Right lobe of liver (tissue), 6 donors: ENCODE measurements at regions not wholly inside any gene's neighbourhood (a gene's known extent, or its start where the extent isn't known, plus 50 kb on each side); places are given as distances from the start of the nearest gene placed in this dataset.
A peak's percentile ranks its signal among the peaks of the same experiment; 100 is the strongest.

Experiments used
- ATAC-seq, 4 donors: fragments of 200-7000 bp; cut with Tn5 transposase; one replicate each; pipeline ENCODE4 v1.9.1; 2020; ENCODE audit warnings: mild to moderate bottlenecking in 4 of 4, moderate library complexity in 4 of 4
- DNase-seq, 3 donors: peaks; one replicate each; pipeline ENCODE4 v3.0.0-alpha.2; 2020
- H3K27ac ChIP-seq, 3 donors: fragments of 200-600 bp; one replicate each; pipeline ENCODE4 v1.8.0; 2022
- H3K27me3 ChIP-seq, 2 donors: fragments of 200-600 bp; one replicate each; pipeline ENCODE4 v1.8.0; 2022
- H3K36me3 ChIP-seq, 4 donors: fragments of 200-600 bp; sonication (generic) in 1 of 4; one replicate each; pipeline versions ENCODE4 v1.5.1 to v1.8.0; 2017 to 2022; ENCODE audit warnings: control low read depth in 1 of 4
- H3K4me1 ChIP-seq, 4 donors: fragments of 200-600 bp; sonication (generic) in 1 of 4; one replicate each; pipeline versions ENCODE4 v1.5.1 to v1.8.0; 2017 to 2022; ENCODE audit warnings: control low read depth in 1 of 4
- H3K4me3 ChIP-seq, 3 donors: fragments of 200-600 bp; one replicate each; pipeline ENCODE4 v1.8.0; 2022
- H3K9me3 ChIP-seq, 4 donors: fragments of 200-600 bp; sonication (generic) in 1 of 4; one replicate each; pipeline versions ENCODE4 v1.5.1 to v1.8.0; 2017 to 2022; ENCODE audit warnings: control low read depth in 1 of 4
- POLR2A ChIP-seq: fragments of 450-650 bp; IDR thresholded peaks from one replicate; pipeline ENCODE4 v1.6.1; 2017; ENCODE audit warnings: antibody characterized with exemption, mild to moderate bottlenecking
- WGBS: methylation state at CpG from one replicate; pipeline ENCODE4 v1.1.6; 2018; ENCODE audit warnings: low coverage, low lambda C conversion rate; ENCODE audit not compliant: insufficient coverage; ENCODE audit errors: missing lambda C conversion rate; 5-methylcytosine and 5-hydroxymethylcytosine counted together
- intact Hi-C, 2 donors: fragments of 100-400 bp; cut with DNase I; formaldehyde crosslinking; loops; one replicate each; pipeline versions ENCODE4 v1.11.2 to v1.14.1; 2022
- TF ChIP-seq, protein P1 (sequence below), 4 donors: fragments of 200-600 bp in 3 of 4; fragments of 450-650 bp in 1 of 4; IDR thresholded peaks; one replicate each; pipeline versions ENCODE4 v1.5.1 to v1.8.0; 2016 to 2022; ENCODE audit warnings: antibody characterized with exemption in 4 of 4, mild to moderate bottlenecking in 2 of 4
- donor health status: DM: no; HTN: yes; CAD: no.
- donor health status: DM: no; HTN: no; CAD: no.
- donor health status: DM: no; HTN: no; CAD: no.
- donor health status: DM: no; HTN: yes; CAD: no.
- donor health status: DM: no; HTN: yes; CAD: no.

DNA sequence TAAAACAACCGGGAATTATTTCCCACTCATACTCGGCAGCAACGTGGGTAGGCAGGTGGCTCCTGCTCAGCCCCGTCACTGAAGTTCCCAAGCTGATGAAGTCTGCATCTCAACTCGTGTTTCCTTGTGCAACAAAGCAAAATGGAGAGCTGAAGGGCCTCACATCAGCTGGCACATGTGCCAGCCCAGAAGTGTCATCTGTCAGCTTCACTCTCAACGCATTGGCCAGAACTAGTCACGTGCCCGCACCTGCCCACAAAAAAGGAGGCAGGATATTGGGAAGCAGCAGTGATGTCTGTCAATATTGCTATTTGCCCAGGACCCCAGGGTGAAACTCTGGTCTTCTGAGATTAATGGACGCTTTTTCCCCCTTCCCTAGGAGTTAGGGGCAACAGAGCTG is 344.0 kb downstream of the BCL11B start:
- 65% methylated on average over 8 of the region's 9 CpGs for WGBS
- ATAC-seq (no peak), DNase-seq (peak in 1 of 3 donors; percentile 3)
- TF ChIP-seq, protein P1, sequence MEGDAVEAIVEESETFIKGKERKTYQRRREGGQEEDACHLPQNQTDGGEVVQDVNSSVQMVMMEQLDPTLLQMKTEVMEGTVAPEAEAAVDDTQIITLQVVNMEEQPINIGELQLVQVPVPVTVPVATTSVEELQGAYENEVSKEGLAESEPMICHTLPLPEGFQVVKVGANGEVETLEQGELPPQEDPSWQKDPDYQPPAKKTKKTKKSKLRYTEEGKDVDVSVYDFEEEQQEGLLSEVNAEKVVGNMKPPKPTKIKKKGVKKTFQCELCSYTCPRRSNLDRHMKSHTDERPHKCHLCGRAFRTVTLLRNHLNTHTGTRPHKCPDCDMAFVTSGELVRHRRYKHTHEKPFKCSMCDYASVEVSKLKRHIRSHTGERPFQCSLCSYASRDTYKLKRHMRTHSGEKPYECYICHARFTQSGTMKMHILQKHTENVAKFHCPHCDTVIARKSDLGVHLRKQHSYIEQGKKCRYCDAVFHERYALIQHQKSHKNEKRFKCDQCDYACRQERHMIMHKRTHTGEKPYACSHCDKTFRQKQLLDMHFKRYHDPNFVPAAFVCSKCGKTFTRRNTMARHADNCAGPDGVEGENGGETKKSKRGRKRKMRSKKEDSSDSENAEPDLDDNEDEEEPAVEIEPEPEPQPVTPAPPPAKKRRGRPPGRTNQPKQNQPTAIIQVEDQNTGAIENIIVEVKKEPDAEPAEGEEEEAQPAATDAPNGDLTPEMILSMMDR (IDR thresholded peaks at IDR 0.05): no peak
- TF ChIP-seq POLR2A: no peak
- no peak overlapping the region for H3K27ac ChIP-seq
- intact Hi-C loops: no loop called here
- no peaks in the 10 kb centered on the region for H3K27me3 ChIP-seq
- H3K36me3 ChIP-seq: no peaks in the 10 kb centered on the region
- no peaks in the 10 kb centered on the region for H3K4me1 ChIP-seq
- no peaks in the 10 kb centered on the region for H3K9me3 ChIP-seq
- H3K4me3 ChIP-seq: no peak overlapping the region

DNA sequence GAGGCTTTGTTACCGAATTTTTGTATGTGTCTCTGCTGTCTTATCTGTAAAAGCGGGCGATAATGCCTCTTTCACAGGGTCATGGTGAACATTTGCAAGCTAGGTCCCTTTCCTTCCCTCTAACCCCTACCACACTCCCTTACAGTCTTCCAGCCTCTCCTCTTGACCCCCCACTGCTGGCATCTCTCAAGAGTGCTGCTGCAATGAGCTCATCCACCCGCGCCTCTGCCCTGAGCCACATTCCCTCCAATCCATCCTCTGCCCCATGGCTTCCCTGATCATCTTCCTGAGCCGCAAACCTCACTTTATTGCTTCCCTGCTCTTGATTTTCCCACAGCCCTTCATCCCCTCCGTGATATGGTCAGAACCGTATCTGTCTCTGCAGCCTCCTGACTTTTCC is 343.6 kb downstream of the BCL11B start:
- Histone ChIP-seq H3K4me1 (no peaks in the 10 kb centered on the region), H3K4me3 (no peak overlapping the region), H3K27me3 (no peaks in the 10 kb centered on the region), H3K9me3 (no peaks in the 10 kb centered on the region), H3K36me3 (no peaks in the 10 kb centered on the region), H3K27ac (no peak overlapping the region)
- WGBS: 57% methylated on average over 7 of the region's 8 CpGs
- ATAC-seq (no peak), DNase-seq (peak in 1 of 3 donors; percentile 17)
- intact Hi-C loops: no loop called here
- TF ChIP-seq POLR2A: no peak
- TF ChIP-seq, protein P1 (IDR thresholded peaks at IDR 0.05): no peak

DNA sequence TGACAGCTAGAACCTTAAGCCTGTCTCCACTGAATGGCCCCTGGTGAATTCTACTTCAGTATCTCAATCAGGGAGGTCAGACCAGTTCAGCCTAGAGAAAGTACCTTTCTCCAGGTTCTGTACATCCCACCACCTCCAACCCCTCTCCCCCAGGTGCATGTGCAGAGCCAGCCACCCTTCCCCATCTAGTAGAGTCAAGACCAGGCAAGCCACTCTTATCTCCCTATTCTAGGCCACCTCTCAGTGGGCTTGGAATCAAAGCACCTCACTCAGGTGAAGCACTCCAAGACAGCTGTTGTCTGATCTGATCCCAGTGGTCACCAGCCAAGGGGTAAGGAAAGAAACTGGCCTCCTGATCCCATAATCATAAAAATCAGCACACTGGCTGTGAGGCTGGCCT is 340.9 kb downstream of the BCL11B start:
- Histone ChIP-seq H3K27ac (no peak overlapping the region), H3K27me3 (no peaks in the 10 kb centered on the region), H3K4me3 (no peak overlapping the region), H3K9me3 (no peaks in the 10 kb centered on the region), H3K4me1 (no peaks in the 10 kb centered on the region), H3K36me3 (no peaks in the 10 kb centered on the region)
- ATAC-seq (no peak), DNase-seq (no peak)
- intact Hi-C loops: no loop called here
- no peak for TF ChIP-seq POLR2A
- TF ChIP-seq, protein P1 (IDR thresholded peaks at IDR 0.05): no peak

DNA sequence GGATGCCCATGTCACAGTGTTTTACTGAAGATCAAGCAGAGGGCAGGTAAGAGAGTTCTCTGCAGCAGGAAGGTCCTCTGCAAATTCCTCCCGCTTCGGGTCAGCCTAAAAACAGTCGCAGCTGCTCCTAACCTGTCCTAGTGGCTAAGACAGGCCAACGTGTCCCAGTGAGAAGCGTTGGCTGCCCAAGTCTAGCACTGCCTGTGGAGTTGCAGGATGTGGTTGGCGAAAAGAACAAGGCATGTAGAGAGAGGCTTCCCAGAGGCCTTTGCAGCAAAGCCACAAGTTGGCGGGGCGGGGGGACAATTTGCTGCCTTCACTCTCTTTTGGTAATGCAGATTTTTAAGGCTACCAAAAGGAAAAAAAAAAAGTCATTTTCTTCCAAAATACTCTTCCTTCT is 340.1 kb downstream of the BCL11B start:
- ATAC-seq (peak in 1 of 4 donors; percentile 23), DNase-seq (no peak)
- no peak overlapping the region for H3K27ac ChIP-seq
- H3K27me3 ChIP-seq: no peaks in the 10 kb centered on the region
- H3K36me3 ChIP-seq: no peaks in the 10 kb centered on the region
- no peak overlapping the region for H3K4me3 ChIP-seq
- H3K4me1 ChIP-seq: no peaks in the 10 kb centered on the region
- TF ChIP-seq, protein P1 (IDR thresholded peaks at IDR 0.05): no peak
- TF ChIP-seq POLR2A: no peak
- H3K9me3 ChIP-seq: no peaks in the 10 kb centered on the region
- intact Hi-C loops: no loop called here
- WGBS: 60% methylated on average over 5 of the region's 8 CpGs
